HG03280 (cell line): ENCODE measurements at regions not wholly inside any gene's neighbourhood (a gene's known extent, or its start where the extent isn't known, plus 50 kb on each side); places are given as distances from the start of the nearest gene placed in this dataset.
A peak's percentile ranks its signal among the peaks of the same experiment; 100 is the strongest.

Source experiments
- ATAC-seq: cut with Tn5 transposase; IDR thresholded peaks from one replicate; pipeline ENCODE4 v1.9.1; 2021; ENCODE audit warnings: mild to moderate bottlenecking, moderate library complexity; ENCODE audit not compliant: unreplicated experiment

DNA sequence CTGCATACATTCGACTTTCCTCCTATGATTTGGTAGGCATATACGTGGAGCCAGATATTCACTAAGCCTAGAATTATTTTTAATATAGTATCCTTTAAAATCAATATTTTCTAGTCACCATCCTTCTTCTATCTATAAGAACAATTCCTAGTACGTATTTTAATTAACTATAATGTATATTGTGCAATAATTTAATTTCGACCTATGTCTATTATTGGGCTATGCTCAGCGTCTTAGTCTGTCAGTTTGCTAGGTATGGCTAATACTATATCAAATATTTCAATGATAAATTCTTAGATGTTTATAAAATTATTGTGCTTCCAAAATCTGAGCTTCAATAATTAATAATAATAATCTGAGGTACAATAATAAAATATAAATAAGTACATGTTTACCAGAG lies 705.3 kb downstream of the PRELID2 start:
- no peak for ATAC-seq

DNA sequence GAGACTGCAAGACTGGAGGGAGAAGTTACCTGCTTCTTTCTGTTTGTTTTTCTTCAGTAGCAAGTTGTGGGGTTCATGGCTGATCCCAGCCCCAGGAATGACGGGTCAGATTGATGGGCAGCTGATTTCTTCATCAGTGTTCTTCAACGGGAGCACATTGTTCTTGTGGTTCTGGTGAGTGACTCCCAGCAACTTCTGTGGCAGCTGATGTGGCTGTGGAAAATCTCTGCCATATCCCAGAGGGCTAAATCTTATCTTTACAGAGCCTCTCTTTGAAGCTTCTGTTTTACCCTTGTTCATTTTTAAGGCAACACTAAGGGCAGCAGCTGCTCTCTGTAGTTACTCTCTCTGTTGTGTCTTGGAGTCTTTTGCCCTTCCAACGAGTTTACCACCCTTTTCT lies 710.3 kb downstream of the PRELID2 start:
- ATAC-seq = no peak

DNA sequence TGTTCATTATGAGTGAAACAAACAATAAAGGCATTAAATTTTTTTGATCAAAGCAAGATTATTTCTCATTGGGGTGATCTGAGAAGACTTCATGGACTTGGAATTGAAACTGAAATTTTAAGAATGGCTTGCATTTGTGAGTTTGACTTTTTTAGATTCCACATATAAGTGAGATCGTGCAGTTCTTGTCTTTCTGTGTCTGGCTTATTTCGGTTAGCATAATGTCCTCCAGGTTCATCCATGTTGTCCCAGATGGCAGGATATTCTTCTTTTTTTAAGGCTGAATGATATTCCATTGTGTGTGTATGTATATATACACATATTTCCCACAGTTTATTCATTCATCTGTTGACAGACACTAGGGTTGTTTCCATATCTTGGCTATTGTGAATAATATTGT lies 716.5 kb downstream of the PRELID2 start:
- no peak for ATAC-seq

DNA sequence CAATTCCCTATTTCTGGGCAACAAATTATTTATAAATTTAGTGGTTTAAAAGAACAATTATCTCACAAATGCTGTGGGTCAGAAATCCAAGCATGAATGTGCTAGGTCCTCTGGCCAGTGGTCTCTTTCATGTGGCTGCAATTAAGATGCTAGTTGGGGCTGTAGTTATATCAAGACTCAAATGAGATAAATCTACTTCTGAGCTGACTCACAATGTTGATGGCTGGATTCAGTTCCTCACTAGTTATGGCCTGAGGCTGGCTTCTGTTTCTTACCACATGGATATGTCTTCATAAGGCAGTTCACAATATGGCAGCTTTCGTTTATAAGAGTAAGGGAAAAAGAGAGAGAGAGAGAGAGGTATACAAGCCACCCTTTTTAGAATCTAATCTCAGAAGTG lies 717.0 kb downstream of the PRELID2 start:
- ATAC-seq = no peak

DNA sequence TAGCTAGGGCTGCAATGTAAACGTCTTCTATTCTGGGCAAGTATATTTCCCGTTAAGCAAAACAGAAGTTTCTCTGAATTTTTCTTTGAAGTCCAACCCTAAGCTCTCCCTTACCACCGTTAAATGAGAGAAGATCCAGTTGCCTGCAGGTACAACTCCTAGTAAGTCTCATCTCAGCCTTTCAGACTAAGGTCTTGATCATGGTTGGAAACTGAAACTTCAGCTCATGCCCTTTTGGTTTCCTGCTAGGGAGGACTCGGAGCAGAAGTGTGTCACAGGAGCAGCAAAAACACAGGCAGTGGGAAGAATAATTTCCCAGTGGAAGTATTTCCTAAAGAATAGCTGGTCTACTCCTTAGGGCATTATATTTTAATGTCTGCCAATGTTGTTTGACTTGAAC lies 717.9 kb downstream of the PRELID2 start:
- no peak for ATAC-seq

DNA sequence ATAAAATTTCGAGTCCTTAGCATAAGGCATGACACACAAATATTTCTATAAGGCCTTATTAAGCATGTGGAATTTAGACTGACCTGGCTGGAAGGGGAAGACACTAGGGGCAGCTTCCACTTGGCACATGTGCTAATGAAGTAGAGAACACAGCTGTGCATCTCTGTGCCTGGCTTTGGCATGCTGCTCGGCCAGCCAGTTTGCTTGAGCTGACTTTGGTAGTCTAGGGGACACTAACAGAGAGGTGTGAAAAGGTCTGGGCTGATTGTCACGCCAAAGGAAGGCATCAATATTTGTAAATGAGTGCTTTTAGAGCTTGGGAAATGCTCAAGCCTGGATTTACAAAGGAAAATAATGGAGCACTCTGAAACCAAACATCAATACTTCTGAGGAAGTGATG lies 723.7 kb downstream of the PRELID2 start:
- no peak for ATAC-seq

DNA sequence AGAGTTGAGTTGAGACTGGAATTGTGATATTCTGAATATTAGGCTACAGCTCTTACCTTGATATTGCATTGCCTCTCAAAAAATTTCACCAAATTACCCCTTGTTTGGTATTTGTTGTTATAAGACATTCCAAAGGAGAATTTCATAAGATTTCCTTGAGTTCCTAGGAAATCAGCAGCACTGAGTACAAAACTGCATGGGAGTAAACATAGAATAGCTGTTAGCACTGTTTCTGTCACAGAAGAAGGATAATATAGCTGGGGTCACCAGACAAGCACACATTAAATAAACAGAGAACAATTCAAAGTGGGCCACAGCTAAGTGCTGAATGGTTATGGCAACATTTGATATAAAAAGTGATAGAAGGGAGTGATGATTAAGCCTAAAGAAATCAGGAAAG lies 724.3 kb downstream of the PRELID2 start:
- no peak for ATAC-seq

DNA sequence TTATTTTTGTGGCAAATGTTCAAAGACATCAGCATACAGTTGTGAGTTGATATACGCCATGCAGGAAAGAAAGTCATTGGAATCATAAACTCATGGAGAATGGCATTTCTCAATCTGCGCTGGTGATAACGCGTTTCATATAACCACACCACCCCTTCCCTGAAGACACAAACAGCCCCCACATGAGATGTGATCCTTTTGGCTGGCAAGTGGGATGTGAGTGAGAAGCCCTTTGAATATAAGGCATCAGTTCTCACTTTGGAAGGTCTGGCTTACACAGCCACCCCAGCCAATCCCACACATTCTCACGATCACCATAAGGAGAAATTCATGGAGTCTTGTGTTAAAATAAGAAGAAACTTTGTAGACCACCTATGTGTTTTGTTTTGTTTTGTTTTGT lies 725.0 kb downstream of the PRELID2 start:
- ATAC-seq = no peak

DNA sequence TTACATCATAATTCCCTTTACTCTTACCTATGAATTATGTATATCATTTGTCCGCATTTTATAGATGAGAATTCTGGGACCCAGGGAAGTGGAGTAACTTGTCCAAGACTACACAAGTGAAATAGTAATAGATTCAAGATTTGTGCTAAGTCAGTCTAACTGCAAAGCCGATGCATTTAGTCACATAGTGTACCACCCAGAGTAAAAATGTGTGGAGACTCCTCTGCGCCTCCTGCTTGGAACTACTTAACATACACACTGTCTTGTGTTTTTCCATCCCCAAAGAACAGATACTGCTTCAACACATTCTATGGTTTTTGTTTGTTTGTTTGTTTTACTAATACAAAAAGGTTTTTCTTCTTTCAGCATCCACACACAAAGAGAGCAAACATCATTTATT lies 729.8 kb downstream of the PRELID2 start:
- no peak for ATAC-seq

DNA sequence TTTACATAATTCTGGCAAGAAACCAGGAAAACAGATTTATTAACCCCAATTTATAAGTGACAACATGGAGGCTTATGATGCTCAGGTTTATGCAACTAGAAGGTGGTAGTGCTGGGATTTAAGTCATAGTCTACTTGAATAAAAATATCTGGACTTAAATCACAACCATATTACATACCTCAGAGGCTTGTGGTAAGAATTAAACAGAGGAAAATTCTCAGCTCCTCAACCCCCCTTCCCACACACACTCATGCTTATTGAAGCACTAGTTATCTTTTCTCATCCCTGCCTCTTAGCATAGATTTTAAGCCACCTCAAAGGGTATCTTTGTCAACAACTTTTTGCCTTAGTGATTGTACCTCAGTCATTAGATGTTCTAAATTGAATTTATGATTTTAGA lies 731.0 kb downstream of the PRELID2 start:
- ATAC-seq = no peak

DNA sequence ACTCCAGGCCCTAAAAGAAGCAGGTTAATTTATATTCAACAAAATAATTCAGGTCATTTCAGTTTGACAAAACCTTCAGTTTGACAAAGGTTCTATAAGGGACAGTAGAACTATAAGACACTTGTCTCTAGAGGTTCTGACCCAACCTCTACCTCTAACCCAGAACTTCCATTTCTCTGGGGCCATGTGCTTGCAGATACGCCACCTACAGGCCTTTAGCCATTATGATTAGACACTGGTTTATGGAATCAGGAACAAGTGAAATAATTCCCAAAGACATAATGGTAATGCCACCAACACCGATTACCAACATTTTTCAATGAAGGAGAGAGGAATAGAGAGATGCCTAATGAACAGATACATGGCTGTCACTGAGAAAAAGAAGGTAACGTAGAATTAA lies 733.9 kb downstream of the PRELID2 start:
- no peak for ATAC-seq

DNA sequence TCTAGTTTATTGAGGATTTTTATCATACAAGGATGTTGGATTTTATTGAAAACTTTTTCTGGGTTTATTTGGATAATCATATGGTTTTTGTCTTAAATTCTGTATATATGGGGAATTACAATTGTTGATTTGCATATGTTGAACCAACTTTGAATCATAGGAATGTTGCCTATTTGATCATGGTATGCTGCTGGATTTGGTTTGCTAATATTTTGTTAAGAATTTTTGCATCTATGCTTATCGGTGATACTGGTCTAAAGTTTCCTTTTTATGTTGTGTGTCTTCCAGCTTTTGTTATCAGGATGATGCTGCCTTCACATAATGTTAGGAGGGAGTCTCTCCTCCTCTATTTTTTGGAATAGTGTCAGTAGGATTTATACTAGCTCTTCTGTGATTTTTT lies 745.0 kb downstream of the PRELID2 start:
- ATAC-seq = no peak

DNA sequence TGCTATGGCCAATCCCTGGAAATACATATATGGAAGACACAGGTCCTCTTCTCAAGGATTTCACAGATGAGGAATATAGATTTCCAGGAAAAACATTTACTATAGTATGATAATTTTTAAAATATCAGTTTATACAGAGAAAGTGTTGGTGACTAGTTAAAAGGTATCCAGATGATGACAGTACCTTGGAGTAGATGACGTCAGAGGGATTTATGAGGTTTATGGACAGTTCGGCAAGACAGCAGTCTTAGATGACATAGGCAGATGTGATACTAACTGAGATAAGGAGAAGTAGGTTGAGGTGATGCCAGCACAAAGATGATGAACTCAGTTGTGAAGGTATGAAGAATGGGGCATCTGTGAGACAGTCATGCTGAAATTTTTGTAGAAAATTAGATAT lies 750.3 kb downstream of the PRELID2 start:
- ATAC-seq = no peak

DNA sequence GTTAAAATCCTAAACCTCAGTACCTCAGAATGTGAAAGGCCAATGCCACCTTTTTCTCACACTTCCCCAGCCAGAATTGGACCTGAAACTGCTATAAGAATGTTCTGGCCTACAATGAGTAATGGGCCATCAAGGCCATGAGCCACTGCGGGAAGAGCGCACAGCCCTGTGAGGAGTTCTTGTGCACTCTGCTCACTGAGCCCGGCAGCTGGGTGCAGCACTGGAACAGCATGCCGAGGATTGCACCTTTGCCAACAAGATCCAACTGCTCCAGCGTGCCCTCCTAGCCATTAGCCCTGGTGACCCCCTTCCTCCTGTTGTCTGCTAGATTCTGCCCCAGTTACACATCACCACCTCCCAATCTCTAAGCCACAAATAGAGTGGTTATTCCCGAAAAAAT lies 758.1 kb downstream of the PRELID2 start:
- ATAC-seq = no peak

DNA sequence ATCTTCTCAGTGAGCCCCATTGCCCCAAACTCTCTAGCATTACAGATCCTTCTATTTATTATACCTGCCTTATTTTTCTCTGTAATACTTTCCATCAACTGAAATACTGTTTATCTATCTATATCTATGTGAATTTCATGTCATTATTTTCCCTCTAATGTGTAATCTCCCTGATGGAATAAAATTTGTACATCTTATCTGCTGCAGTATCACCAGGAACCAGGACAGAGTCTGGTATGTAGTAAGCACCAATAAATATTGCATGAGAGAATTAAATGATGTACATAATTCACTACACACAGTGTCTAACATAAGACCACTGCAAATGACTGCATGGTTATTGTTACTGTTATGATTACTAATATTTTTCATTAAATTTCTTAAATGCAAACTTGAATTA lies 759.1 kb downstream of the PRELID2 start:
- ATAC-seq = no peak

DNA sequence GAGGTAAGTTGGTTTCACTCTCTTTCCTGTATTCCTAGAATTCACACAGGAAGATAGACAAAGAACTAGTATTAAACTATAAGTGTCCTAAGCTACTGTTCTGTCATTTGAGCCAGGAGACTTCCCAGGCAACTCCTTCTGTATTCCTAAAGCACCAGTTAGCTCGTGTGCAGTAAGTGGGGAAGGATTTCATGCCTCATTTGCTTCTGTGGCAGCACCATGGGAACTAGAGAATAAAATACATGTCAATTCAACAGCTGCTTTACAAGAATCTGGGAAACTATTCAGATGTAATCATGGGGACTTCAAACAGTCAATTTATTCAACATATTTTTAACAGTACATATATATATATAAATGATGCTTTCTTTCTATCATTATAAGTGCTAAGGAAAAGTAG lies 762.3 kb downstream of the PRELID2 start:
- ATAC-seq = no peak

DNA sequence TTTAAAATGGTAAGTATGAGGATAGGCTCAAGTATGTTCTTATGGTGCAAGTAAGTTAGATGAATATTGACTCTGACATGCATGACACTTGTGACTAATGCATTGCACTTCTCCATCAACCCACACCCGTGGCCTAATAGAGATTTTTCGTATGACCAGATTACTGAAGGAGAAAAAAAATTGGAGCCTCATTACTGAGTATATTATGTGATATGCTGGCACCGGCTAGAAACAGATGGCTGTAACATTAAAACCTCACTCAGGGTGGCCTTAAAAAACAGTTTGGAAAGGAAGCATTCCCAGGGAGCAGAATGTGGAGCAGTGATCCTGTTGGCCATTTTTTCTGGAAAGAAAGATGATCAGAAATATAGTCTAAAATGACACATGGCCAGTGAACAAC lies 766.4 kb downstream of the PRELID2 start:
- ATAC-seq = no peak

DNA sequence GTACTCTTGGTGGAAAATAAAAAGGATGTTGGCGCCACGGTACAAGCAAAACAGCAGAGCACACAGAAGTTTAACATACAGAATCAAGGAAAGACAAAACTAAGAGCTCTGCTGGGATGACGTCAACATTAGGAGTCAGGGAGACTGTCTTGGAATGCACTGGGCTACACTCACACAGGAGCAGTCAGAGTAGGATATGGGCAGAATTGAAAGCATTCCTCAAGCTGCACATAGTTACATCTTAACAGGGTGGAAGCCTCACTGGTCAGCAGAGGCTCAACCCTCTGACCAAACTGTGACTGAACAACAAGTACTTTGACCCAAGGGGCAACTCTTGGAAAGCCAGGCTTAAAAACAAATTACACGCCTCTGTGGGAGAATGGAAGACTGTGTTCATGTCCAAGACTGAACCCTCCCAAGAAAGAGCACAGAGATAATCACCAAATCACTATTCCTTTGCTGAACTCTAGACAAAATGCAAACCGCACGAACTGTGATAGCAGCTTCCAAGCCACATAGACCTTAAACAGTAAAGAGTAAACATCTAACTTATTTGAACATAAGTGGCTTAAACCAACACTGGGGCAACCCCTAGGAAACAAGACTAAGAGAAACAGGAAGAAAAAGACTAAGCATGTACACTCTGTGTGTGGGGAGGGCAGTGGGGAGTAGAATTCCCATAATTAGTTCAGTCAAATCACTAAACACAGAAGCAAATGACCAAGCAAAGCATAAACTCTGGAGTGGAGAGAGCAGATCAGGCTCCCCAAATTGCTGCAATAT lies 772.7 kb downstream of the PRELID2 start:
- ATAC-seq = no peak

DNA sequence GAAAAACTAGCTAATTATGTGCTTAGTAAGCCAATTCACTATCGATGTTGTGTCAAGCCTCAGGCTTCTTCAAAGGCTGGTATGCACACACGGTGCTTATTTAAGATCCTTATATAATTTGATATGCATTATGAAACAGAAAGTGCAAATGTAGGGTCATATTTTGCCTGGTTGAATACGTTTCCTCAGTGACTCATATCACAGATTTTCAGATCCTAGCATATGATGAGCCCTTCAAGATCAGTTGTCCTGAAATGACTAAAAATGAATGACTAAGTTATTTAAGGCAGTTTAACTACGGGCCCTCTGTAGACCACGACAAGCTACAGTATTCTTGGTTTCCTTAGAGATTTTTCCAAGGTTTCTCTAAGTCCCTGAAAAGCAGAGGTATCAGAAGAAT lies 778.3 kb downstream of the PRELID2 start:
- peak; percentile 92 for ATAC-seq

DNA sequence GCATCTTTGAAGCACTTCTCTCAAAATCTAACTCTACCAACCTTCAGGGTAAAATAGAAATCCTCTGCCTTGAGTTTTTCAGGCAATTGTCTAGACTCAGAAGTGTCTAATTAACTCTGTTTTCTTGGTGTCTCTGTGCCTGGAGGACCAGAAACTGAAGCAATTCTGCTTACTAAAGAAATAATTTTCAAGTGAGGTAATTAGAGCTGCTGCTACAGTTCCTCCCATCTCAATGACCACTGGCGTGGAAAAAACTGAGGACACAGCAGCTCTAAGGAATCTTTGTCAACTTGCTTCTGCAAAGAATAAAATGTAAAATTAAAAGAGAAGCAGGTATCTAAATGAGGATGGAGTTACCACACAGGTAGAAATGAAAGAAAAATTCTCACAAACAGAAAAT lies 785.0 kb downstream of the PRELID2 start:
- ATAC-seq = no peak

DNA sequence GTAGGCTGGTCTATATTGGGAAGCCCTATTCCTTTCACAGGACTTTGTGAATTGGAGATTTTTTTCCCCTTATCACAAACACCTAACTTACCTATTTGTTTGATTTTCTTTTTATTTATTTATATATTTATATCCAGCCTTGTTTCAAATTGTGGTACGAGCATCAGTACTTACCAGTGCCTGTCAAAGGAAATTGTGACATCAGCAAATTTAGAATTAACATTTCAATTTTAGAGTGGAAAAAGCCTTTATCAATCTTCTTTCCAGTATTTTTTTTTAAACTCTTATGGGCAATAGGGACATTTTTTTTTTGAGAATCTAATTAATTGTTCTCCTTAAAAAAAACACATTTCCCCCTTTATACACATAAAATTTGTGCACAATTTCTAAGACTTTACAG lies 790.2 kb downstream of the PRELID2 start:
- no peak for ATAC-seq

DNA sequence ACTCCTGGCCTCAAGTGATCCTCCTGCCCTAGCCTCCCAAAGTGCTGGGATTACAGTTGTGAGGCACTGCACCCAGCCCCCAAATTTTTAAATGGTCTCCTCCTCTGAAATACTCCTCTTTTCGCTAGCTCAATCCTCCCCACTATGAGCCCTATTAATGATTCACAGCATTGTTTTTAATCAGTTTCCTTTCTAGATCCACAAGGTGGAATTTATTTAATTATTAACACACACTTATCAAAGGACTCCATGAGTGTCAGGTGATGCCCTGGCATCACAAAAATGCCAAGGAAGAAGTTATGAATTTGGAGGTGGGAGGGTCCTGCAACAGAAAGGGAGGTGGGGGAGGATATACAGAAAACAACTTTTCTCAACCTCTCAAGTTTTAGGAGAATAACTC lies 806.5 kb downstream of the PRELID2 start:
- no peak for ATAC-seq

DNA sequence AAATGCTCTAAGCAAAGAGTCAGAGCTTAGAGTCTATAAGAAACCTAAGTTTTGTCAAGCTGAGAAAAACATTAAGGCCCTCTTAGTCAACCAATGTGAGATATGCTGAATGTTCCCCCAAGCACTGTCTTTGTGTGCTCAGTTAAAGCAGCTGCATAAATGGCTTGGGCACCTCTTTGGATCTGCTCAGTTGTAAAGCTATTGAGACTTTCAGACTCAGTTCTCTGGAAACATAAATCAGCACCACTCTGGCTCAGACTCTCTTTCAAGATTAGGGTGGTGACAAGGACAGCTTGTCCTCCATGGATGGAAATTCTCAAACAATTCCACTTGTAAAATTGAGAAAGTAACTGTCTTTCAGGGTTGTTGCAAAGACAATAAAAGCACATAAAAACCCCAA lies 807.9 kb downstream of the PRELID2 start:
- no peak for ATAC-seq
